MCF 10A (cell line): ENCODE measurements at regions not wholly inside any gene's neighbourhood (a gene's known extent, or its start where the extent isn't known, plus 50 kb on each side); places are given as distances from the start of the nearest gene placed in this dataset.

Experiments used
- BruUV-seq: library from RNA; stranded (reverse); fragments of 400-500 nt; replicated peaks from 2 replicates; lab custom pipeline; 2021; lab: Mats Ljungman, UMichigan
- CTCF ChIA-PET: fragments of 300-600 bp; sonication (Branson Sonifier 250); formaldehyde crosslinking; extraction: SDS; loops from one replicate; lab custom pipeline; 2021; ENCODE audit warnings: antibody characterized with exemption, inconsistent platforms; lab: Yijun Ruan, JAX
- POLR2A ChIA-PET: fragments of 300-600, 350-650 bp; sonication (Branson Sonifier 250); formaldehyde crosslinking; extraction: SDS; loops from one replicate; lab custom pipeline; 2020; ENCODE audit warnings: antibody characterized with exemption, inconsistent platforms; lab: Yijun Ruan, JAX
- DNase-seq: peaks from one replicate; pipeline ENCODE4 v3.0.0-alpha.2; 2018; ENCODE audit not compliant: unreplicated experiment
- H3K27ac Mint-ChIP-seq: one replicate; pipeline ENCODE4 v1.8.0; 2022; ENCODE audit warnings: mild to moderate bottlenecking, low read depth, mixed read lengths; ENCODE audit not compliant: unreplicated experiment
- H3K27me3 Mint-ChIP-seq: one replicate; pipeline ENCODE4 v1.8.0; 2022; ENCODE audit warnings: mixed read lengths; ENCODE audit not compliant: insufficient read depth, unreplicated experiment
- H3K36me3 Mint-ChIP-seq: one replicate; pipeline ENCODE4 v1.8.0; 2022; ENCODE audit warnings: mild to moderate bottlenecking, moderate library complexity, mixed read lengths; ENCODE audit not compliant: insufficient read depth, unreplicated experiment
- H3K4me1 Mint-ChIP-seq: one replicate; pipeline ENCODE4 v1.8.0; 2022; ENCODE audit warnings: mixed read lengths; ENCODE audit not compliant: insufficient read depth, unreplicated experiment
- H3K4me3 Mint-ChIP-seq: one replicate; pipeline ENCODE4 v1.8.0; 2022; ENCODE audit warnings: mild to moderate bottlenecking, moderate library complexity, mixed read lengths; ENCODE audit not compliant: unreplicated experiment
- H3K9me3 Mint-ChIP-seq: one replicate; pipeline ENCODE4 v1.8.0; 2022; ENCODE audit warnings: mixed read lengths; ENCODE audit not compliant: unreplicated experiment
- CTCF ChIP-seq: fragments of 200-600 bp; IDR thresholded peaks from one replicate; pipeline ENCODE4 v1.8.0; 2022; ENCODE audit warnings: antibody characterized with exemption, mild to moderate bottlenecking; ENCODE audit not compliant: unreplicated experiment
- intact Hi-C: fragments of 100-400 bp; cut with micrococcal nuclease; formaldehyde crosslinking; loops from 2 replicates; pipeline ENCODE4 v1.14.1; 2022

GRCh38 chr13:79778741-79779460 is 297.9 kb downstream of the NDFIP2 start:
- Mint-ChIP-seq H3K27me3 (no peaks in the 10 kb centered on the region), H3K4me1 (peaks cover 24% of the 10 kb centered on the region), H3K4me3 (no peak overlapping the region), H3K9me3 (no peaks in the 10 kb centered on the region), H3K36me3 (no peaks in the 10 kb centered on the region), H3K27ac (no peak overlapping the region)
- POLR2A ChIA-PET: interaction anchor here (1.2 to 2.5 kb wide), 2 partner anchors 131 to 561 kb away, joined by 5 to 18 read pairs; partner anchors contain the start of gene SPRY2
- no peak for TF ChIP-seq CTCF
- no peak for DNase-seq
- intact Hi-C loops: loop anchor here (5.0 to 10.0 kb wide), 2 partner anchors 234 to 253 kb away; no protein-coding TSS in a partner anchor
- no TSS peak for BruUV-seq
- CTCF ChIA-PET: interaction anchor here (0.7 to 1.1 kb wide), 3 partner anchors 14 to 587 kb away, joined by 3 to 5 read pairs (median 3); no protein-coding TSS in a partner anchor

- BruUV-seq: no TSS peak
- ChIA-PET POLR2A (no interaction called here), CTCF (no interaction called here)
- no peak overlapping the region for H3K4me3 Mint-ChIP-seq
- DNase-seq: no peak
- no peak overlapping the region for H3K27ac Mint-ChIP-seq
- H3K36me3 Mint-ChIP-seq: no peaks in the 10 kb centered on the region
- no peaks in the 10 kb centered on the region for H3K9me3 Mint-ChIP-seq
- intact Hi-C loops: loop anchor here (2.0 to 10.0 kb wide), 3 partner anchors 233 to 587 kb away; no protein-coding TSS in a partner anchor
- peaks cover 23% of the 10 kb centered on the region for H3K4me1 Mint-ChIP-seq
- no peaks in the 10 kb centered on the region for H3K27me3 Mint-ChIP-seq
- TF ChIP-seq CTCF: no peak
Observed at GRCh38 chr13:79777504-79777903, 296.5 kb downstream of the NDFIP2 start.

GRCh38 chr13:79776531-79777295 is 295.8 kb downstream of the NDFIP2 start:
- no peaks in the 10 kb centered on the region for H3K27me3 Mint-ChIP-seq
- no peak overlapping the region for H3K4me3 Mint-ChIP-seq
- peaks cover 2% of the 10 kb centered on the region for H3K9me3 Mint-ChIP-seq
- no peak for DNase-seq
- intact Hi-C loops: loop anchor here (1.0 to 10.0 kb wide), 5 partner anchors 232 to 1241 kb away; partner anchors contain the start of gene SPRY2
- H3K27ac Mint-ChIP-seq: no peak overlapping the region
- peaks cover 20% of the 10 kb centered on the region for H3K4me1 Mint-ChIP-seq
- no peaks in the 10 kb centered on the region for H3K36me3 Mint-ChIP-seq
- no peak for TF ChIP-seq CTCF
- ChIA-PET POLR2A (interaction anchor here (1.2 to 1.9 kb wide), 2 partner anchors 563 to 564 kb away, joined by 3 to 7 read pairs; partner anchors contain the start of gene SPRY2), CTCF (interaction anchor here (0.5 to 1.6 kb wide), 7 partner anchors 9 to 1120 kb away, joined by 3 to 8 read pairs (median 3); no protein-coding TSS in a partner anchor)
- BruUV-seq: no TSS peak

- peaks cover 20% of the 10 kb centered on the region for H3K4me1 Mint-ChIP-seq
- H3K4me3 Mint-ChIP-seq: no peak overlapping the region
- intact Hi-C loops: loop anchor here (1.0 to 10.0 kb wide), 7 partner anchors 145 to 1241 kb away; partner anchors contain the start of gene SPRY2
- ChIA-PET CTCF (interaction anchor here (0.6 to 1.6 kb wide), 9 partner anchors 8 to 1121 kb away, joined by 3 to 8 read pairs (median 3); partner anchors contain the start of gene SPRY2), POLR2A (interaction anchor here (0.7 to 1.9 kb wide), 3 partner anchors 563 to 1150 kb away, joined by 3 to 7 read pairs (median 3); partner anchors contain the start of gene SPRY2)
- H3K27me3 Mint-ChIP-seq: no peaks in the 10 kb centered on the region
- DNase-seq: peak; percentile 58
- H3K27ac Mint-ChIP-seq: no peak overlapping the region
- no peaks in the 10 kb centered on the region for H3K36me3 Mint-ChIP-seq
- peaks cover 10% of the 10 kb centered on the region for H3K9me3 Mint-ChIP-seq
- peak; percentile 53 for TF ChIP-seq CTCF
- no TSS peak for BruUV-seq
Observed at GRCh38 chr13:79775830-79776229, 294.9 kb downstream of the NDFIP2 start.
